Activated CD4-positive, alpha-beta T cell treated with anti-CD3 and anti-CD28 coated beads for 36 hours (primary cell): ENCODE measurements at regions not wholly inside any gene's neighbourhood (a gene's known extent, or its start where the extent isn't known, plus 50 kb on each side); places are given as distances from the start of the nearest gene placed in this dataset.
"Not testable (repeated sequence)": the region's sequence is repeated elsewhere in the genome, so short reads cannot be mapped to it uniquely, and the experiment has no call there.

ENCODE experiments used
- ATAC-seq: fragments of 200-7000 bp; cut with Tn5 transposase; one replicate; pipeline ENCODE4 v1.10.0; 2021; ENCODE audit warnings: mild to moderate bottlenecking, moderate library complexity
- CTCF ChIA-PET: fragments of 350-600 bp; sonication (Branson Sonifier 250); formaldehyde crosslinking; loops from one replicate; lab custom pipeline; 2021; ENCODE audit warnings: antibody characterized with exemption; lab: Charles Lee
- POLR2A ChIA-PET: fragments of 350-600 bp; sonication (Branson Sonifier 250); formaldehyde crosslinking; loops from one replicate; lab custom pipeline; 2021; ENCODE audit warnings: antibody characterized with exemption, inconsistent platforms; lab: Charles Lee
- DNase-seq: peaks from one replicate; pipeline ENCODE4 v3.0.0-alpha.2; 2020
- H3K27ac Mint-ChIP-seq: one replicate; pipeline ENCODE4 v1.8.0; 2021; ENCODE audit warnings: mixed read lengths
- H3K27me3 Mint-ChIP-seq: one replicate; pipeline ENCODE4 v1.8.0; 2021; ENCODE audit warnings: mixed read lengths
- H3K36me3 Mint-ChIP-seq: one replicate; pipeline ENCODE4 v1.8.0; 2021; ENCODE audit warnings: low read depth, mixed read lengths
- H3K4me1 Mint-ChIP-seq: one replicate; pipeline ENCODE4 v1.8.0; 2021; ENCODE audit warnings: mixed read lengths
- H3K4me3 Mint-ChIP-seq: one replicate; pipeline ENCODE4 v1.8.0; 2021; ENCODE audit warnings: mild to moderate bottlenecking, moderate library complexity, mixed read lengths
- H3K9me3 Mint-ChIP-seq: one replicate; pipeline ENCODE4 v1.8.0; 2021; ENCODE audit warnings: low read depth, mixed read lengths
- intact Hi-C, 2 experiments: fragments of 100-400 bp; cut with DNase I in 1 of 2; cut with micrococcal nuclease in 1 of 2; formaldehyde crosslinking; loops; one replicate each; pipeline versions ENCODE4 v1.14.2 to v1.15.1; 2022 to 2024; cut with DNase I, micrococcal nuclease

DNA sequence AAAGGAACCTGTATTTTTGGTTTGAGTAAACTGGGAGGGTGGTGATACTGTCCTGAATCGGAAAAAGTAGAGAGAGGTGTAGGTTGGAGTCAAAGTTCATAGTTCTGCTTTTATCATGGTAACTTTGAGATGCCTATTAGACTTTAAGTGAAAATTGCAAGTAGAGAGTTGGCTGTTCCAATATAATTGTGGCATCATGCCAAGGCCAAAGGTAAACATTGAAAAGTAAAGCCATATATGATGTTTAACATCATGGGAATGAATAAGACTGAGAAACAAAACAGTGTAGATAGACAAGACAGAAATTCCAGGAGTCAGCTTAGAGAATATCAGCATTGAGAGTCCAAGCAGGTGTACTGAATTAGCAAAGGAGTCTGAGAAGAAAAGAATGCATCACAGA, 570.9 kb downstream of the HTR7 start:
- ATAC-seq (no peak), DNase-seq (no peak)
- CTCF ChIA-PET, result interaction anchor here (0.6 to 0.8 kb wide), 2 partner anchors 9 to 464 kb away, joined by 3 read pairs; no protein-coding TSS in a partner anchor
- Mint-ChIP-seq H3K36me3 (no peaks in the 10 kb centered on the region), H3K4me3 (no peak overlapping the region), H3K4me1 (no peaks in the 10 kb centered on the region), H3K9me3 (no peaks in the 10 kb centered on the region), H3K27me3 (peaks cover 10% of the 10 kb centered on the region), H3K27ac (no peak overlapping the region)
- POLR2A ChIA-PET, result no interaction called here
- intact Hi-C loops, result no loop called here

GRCh38 chr10:90288391-90288933, 569.4 kb downstream of the HTR7 start:
- H3K9me3 Mint-ChIP-seq, result no peaks in the 10 kb centered on the region
- ChIA-PET CTCF (interaction anchor here (0.6 kb wide), 1 partner anchor 256 kb away, joined by 4 read pairs; no protein-coding TSS in a partner anchor), POLR2A (no interaction called here)
- DNase-seq (no peak), ATAC-seq (no peak)
- H3K4me1 Mint-ChIP-seq, result no peaks in the 10 kb centered on the region
- no peaks in the 10 kb centered on the region for H3K36me3 Mint-ChIP-seq
- H3K4me3 Mint-ChIP-seq, result no peak overlapping the region
- intact Hi-C loops, result no loop called here
- H3K27ac Mint-ChIP-seq, result no peak overlapping the region
- peaks cover 12% of the 10 kb centered on the region for H3K27me3 Mint-ChIP-seq

- ChIA-PET POLR2A (no interaction called here), CTCF (interaction anchor here (0.6 kb wide), 1 partner anchor 255 kb away, joined by 4 read pairs; no protein-coding TSS in a partner anchor)
- peaks cover 12% of the 10 kb centered on the region for H3K27me3 Mint-ChIP-seq
- H3K4me3 Mint-ChIP-seq, result no peak overlapping the region
- no peaks in the 10 kb centered on the region for H3K9me3 Mint-ChIP-seq
- DNase-seq, result no peak
- no peak for ATAC-seq
- intact Hi-C loops, result no loop called here
- no peak overlapping the region for H3K27ac Mint-ChIP-seq
- no peaks in the 10 kb centered on the region for H3K4me1 Mint-ChIP-seq
- H3K36me3 Mint-ChIP-seq, result no peaks in the 10 kb centered on the region
Measured at GRCh38 chr10:90289037-90289436, 568.8 kb downstream of the HTR7 start.

- Mint-ChIP-seq H3K36me3 (no peaks in the 10 kb centered on the region), H3K27ac (no peak overlapping the region), H3K9me3 (no peaks in the 10 kb centered on the region), H3K4me1 (no peaks in the 10 kb centered on the region), H3K27me3 (peaks cover 4% of the 10 kb centered on the region), H3K4me3 (no peak overlapping the region)
- ChIA-PET CTCF (no interaction called here), POLR2A (no interaction called here)
- intact Hi-C loops, result no loop called here
- ATAC-seq, result no peak
- no peak for DNase-seq
Measured at GRCh38 chr10:90293616-90294015, 564.2 kb downstream of the HTR7 start.

- intact Hi-C loops, DNase-seq, CTCF ChIA-PET, H3K27ac Mint-ChIP-seq, H3K27me3 Mint-ChIP-seq, H3K4me3 Mint-ChIP-seq, H3K36me3 Mint-ChIP-seq, ATAC-seq, H3K9me3 Mint-ChIP-seq, H3K4me1 Mint-ChIP-seq, POLR2A ChIA-PET: not testable (repeated sequence)
Measured at GRCh38 chr10:90294821-90295540, 562.9 kb downstream of the HTR7 start.

GRCh38 chr10:90302031-90302430, 555.8 kb downstream of the HTR7 start:
- H3K4me3 Mint-ChIP-seq, POLR2A ChIA-PET, intact Hi-C loops, H3K9me3 Mint-ChIP-seq, CTCF ChIA-PET, H3K27me3 Mint-ChIP-seq, H3K27ac Mint-ChIP-seq, H3K4me1 Mint-ChIP-seq, H3K36me3 Mint-ChIP-seq, DNase-seq, ATAC-seq: not testable (repeated sequence)

- H3K9me3 Mint-ChIP-seq, result no peaks in the 10 kb centered on the region
- H3K4me3 Mint-ChIP-seq, result no peak overlapping the region
- H3K36me3 Mint-ChIP-seq, result no peaks in the 10 kb centered on the region
- peaks cover 7% of the 10 kb centered on the region for H3K27me3 Mint-ChIP-seq
- ChIA-PET CTCF (no interaction called here), POLR2A (no interaction called here)
- H3K4me1 Mint-ChIP-seq, result no peaks in the 10 kb centered on the region
- intact Hi-C loops, result no loop called here
- ATAC-seq (no peak), DNase-seq (no peak)
- H3K27ac Mint-ChIP-seq, result no peak overlapping the region
Measured at GRCh38 chr10:90302758-90303481, 554.9 kb downstream of the HTR7 start.

GRCh38 chr10:90304533-90304932, 553.3 kb downstream of the HTR7 start:
- POLR2A ChIA-PET, result no interaction called here

DNA sequence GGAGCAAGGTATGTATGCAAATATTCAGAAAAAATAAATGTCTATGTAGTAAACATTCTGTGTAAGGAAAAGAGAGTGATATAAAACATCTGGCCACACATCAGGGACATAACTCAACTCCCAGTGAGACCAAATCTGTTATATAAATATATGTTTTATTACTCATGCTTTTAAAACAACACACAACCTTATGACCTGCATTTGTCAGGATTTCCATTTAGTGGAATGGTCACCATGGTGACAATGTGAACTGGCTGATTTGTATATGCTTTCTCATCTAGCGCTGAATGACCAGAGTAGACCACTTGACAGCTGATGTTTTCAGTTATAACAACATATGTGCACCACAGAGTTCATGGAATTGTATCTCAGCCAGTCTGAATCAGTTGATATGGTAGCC, 551.7 kb downstream of the HTR7 start:
- no peak overlapping the region for H3K4me3 Mint-ChIP-seq
- ChIA-PET CTCF (no interaction called here), POLR2A (no interaction called here)
- H3K9me3 Mint-ChIP-seq, result peaks cover 9% of the 10 kb centered on the region
- intact Hi-C loops, result no loop called here
- peaks cover 5% of the 10 kb centered on the region for H3K27me3 Mint-ChIP-seq
- H3K36me3 Mint-ChIP-seq, result no peaks in the 10 kb centered on the region
- DNase-seq (no peak), ATAC-seq (no peak)
- H3K4me1 Mint-ChIP-seq, result no peaks in the 10 kb centered on the region
- H3K27ac Mint-ChIP-seq, result no peak overlapping the region

More at GRCh38 chr10:90304533-90304932, 553.3 kb downstream of the HTR7 start:
- CTCF ChIA-PET, result no interaction called here
- Mint-ChIP-seq H3K27me3 (peaks cover 7% of the 10 kb centered on the region), H3K36me3 (no peaks in the 10 kb centered on the region), H3K4me3 (no peak overlapping the region), H3K4me1 (no peaks in the 10 kb centered on the region), H3K27ac (no peak overlapping the region), H3K9me3 (peaks cover 9% of the 10 kb centered on the region)
- DNase-seq (no peak), ATAC-seq (no peak)
- intact Hi-C loops, result loop anchor here in 1 of 2 experiments (1.0 kb wide), 1 partner anchor 42 kb away; no protein-coding TSS in a partner anchor

DNA sequence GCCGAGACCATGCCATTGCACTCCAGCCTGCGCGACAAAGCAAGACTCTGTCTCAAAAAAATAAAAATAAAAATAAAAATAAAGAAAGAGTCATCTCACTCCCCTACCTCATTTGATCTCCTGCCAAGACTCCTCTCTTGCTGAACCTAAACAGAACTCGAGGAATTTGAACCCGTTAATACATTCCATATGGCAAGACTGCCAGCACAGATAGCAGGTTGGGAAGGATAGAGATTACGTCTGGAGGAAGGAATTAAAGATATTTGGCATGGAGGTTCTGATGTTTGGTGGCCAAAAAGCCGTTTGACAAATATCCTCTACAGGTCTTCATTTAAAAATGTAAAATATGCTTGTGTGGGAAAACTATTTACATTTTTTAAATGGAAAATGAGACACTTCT, 549.6 kb downstream of the HTR7 start:
- POLR2A ChIA-PET, result no interaction called here
- DNase-seq (no peak), ATAC-seq (no peak)
- peaks cover 2% of the 10 kb centered on the region for H3K27me3 Mint-ChIP-seq
- H3K4me3 Mint-ChIP-seq, result no peak overlapping the region
- CTCF ChIA-PET, result no interaction called here
- H3K4me1 Mint-ChIP-seq, result no peaks in the 10 kb centered on the region
- no peaks in the 10 kb centered on the region for H3K36me3 Mint-ChIP-seq
- H3K9me3 Mint-ChIP-seq, result peaks cover 9% of the 10 kb centered on the region
- intact Hi-C loops, result no loop called here
- H3K27ac Mint-ChIP-seq, result no peak overlapping the region

GRCh38 chr10:90313576-90314325, 544.1 kb downstream of the HTR7 start:
- no peaks in the 10 kb centered on the region for H3K4me1 Mint-ChIP-seq
- no peak overlapping the region for H3K27ac Mint-ChIP-seq
- ChIA-PET CTCF (no interaction called here), POLR2A (interaction anchor here (0.6 kb wide), 1 partner anchor 933 kb away, joined by 5 read pairs; no protein-coding TSS in a partner anchor)
- no peak overlapping the region for H3K4me3 Mint-ChIP-seq
- intact Hi-C loops, result loop anchor here (10.0 kb wide), 2 partner anchors 89 to 519 kb away; no protein-coding TSS in a partner anchor
- DNase-seq, result no peak
- H3K36me3 Mint-ChIP-seq, result no peaks in the 10 kb centered on the region
- ATAC-seq, result no peak
- peaks cover 7% of the 10 kb centered on the region for H3K9me3 Mint-ChIP-seq
- H3K27me3 Mint-ChIP-seq, result peaks cover 7% of the 10 kb centered on the region
